Osteocyte (in vitro differentiated cells): ENCODE measurements at regions not wholly inside any gene's neighbourhood (a gene's known extent, or its start where the extent isn't known, plus 50 kb on each side); places are given as distances from the start of the nearest gene placed in this dataset.
"Not testable (repeated sequence)": the region's sequence is repeated elsewhere in the genome, so short reads cannot be mapped to it uniquely, and the experiment has no call there.

Experiments used
- DNase-seq: peaks from one replicate; pipeline ENCODE4 v3.0.0; 2021; ENCODE audit warnings: mixed read lengths; ENCODE audit not compliant: unreplicated experiment; ENCODE audit errors: extremely low spot score
- H3K27ac Mint-ChIP-seq: one replicate; pipeline ENCODE4 v1.8.0; 2021; ENCODE audit warnings: mild to moderate bottlenecking, mixed read lengths; ENCODE audit not compliant: unreplicated experiment
- H3K27me3 Mint-ChIP-seq: one replicate; pipeline ENCODE4 v1.8.0; 2021; ENCODE audit warnings: mixed read lengths; ENCODE audit not compliant: unreplicated experiment
- H3K36me3 Mint-ChIP-seq: one replicate; pipeline ENCODE4 v1.8.0; 2021; ENCODE audit warnings: mixed read lengths; ENCODE audit not compliant: unreplicated experiment
- H3K4me1 Mint-ChIP-seq: one replicate; pipeline ENCODE4 v1.8.0; 2021; ENCODE audit warnings: mixed read lengths; ENCODE audit not compliant: unreplicated experiment
- H3K4me3 Mint-ChIP-seq: one replicate; pipeline ENCODE4 v1.8.0; 2021; ENCODE audit warnings: mild to moderate bottlenecking, moderate library complexity, mixed read lengths; ENCODE audit not compliant: unreplicated experiment
- H3K9me3 Mint-ChIP-seq: one replicate; pipeline ENCODE4 v1.8.0; 2021; ENCODE audit warnings: mixed read lengths; ENCODE audit not compliant: unreplicated experiment
- CTCF ChIP-seq: fragments of 200-600 bp; sonication (generic); IDR thresholded peaks from 2 replicates; pipeline ENCODE4 v1.5.0; 2021; ENCODE audit warnings: antibody characterized with exemption, mild to moderate bottlenecking, moderate library complexity

- Mint-ChIP-seq H3K27ac (no peak overlapping the region), H3K4me3 (no peak overlapping the region), H3K4me1 (no peaks in the 10 kb centered on the region), H3K27me3 (no peaks in the 10 kb centered on the region), H3K9me3 (peaks cover 4% of the 10 kb centered on the region), H3K36me3 (no peaks in the 10 kb centered on the region)
- no peak for DNase-seq
- TF ChIP-seq CTCF: no peak
Observed at GRCh38 chr16:25571712-25572111, 120.0 kb upstream of the HS3ST4 start.

- no peak overlapping the region for H3K27ac Mint-ChIP-seq
- H3K4me1 Mint-ChIP-seq: no peaks in the 10 kb centered on the region
- H3K36me3 Mint-ChIP-seq: no peaks in the 10 kb centered on the region
- no peak for DNase-seq
- no peak overlapping the region for H3K4me3 Mint-ChIP-seq
- peaks cover 4% of the 10 kb centered on the region for H3K9me3 Mint-ChIP-seq
- no peak for TF ChIP-seq CTCF
- H3K27me3 Mint-ChIP-seq: no peaks in the 10 kb centered on the region
Observed at GRCh38 chr16:25570131-25570530, 121.6 kb upstream of the HS3ST4 start.

GRCh38 chr16:25568991-25569390, 122.8 kb upstream of the HS3ST4 start:
- TF ChIP-seq CTCF: no peak
- H3K27me3 Mint-ChIP-seq: no peaks in the 10 kb centered on the region
- peaks cover 4% of the 10 kb centered on the region for H3K9me3 Mint-ChIP-seq
- H3K36me3 Mint-ChIP-seq: no peaks in the 10 kb centered on the region
- H3K27ac Mint-ChIP-seq: no peak overlapping the region
- DNase-seq: no peak
- no peaks in the 10 kb centered on the region for H3K4me1 Mint-ChIP-seq
- H3K4me3 Mint-ChIP-seq: no peak overlapping the region

- peaks cover 11% of the 10 kb centered on the region for H3K9me3 Mint-ChIP-seq
- TF ChIP-seq CTCF: no peak
- no peak overlapping the region for H3K27ac Mint-ChIP-seq
- no peaks in the 10 kb centered on the region for H3K4me1 Mint-ChIP-seq
- H3K27me3 Mint-ChIP-seq: no peaks in the 10 kb centered on the region
- DNase-seq: no peak
- no peaks in the 10 kb centered on the region for H3K36me3 Mint-ChIP-seq
- H3K4me3 Mint-ChIP-seq: no peak overlapping the region
Observed at GRCh38 chr16:25566183-25566582, 125.6 kb upstream of the HS3ST4 start.

- peaks cover 22% of the 10 kb centered on the region for H3K9me3 Mint-ChIP-seq
- H3K27me3 Mint-ChIP-seq: no peaks in the 10 kb centered on the region
- H3K36me3 Mint-ChIP-seq: no peaks in the 10 kb centered on the region
- DNase-seq: no peak
- no peak for TF ChIP-seq CTCF
- H3K27ac Mint-ChIP-seq: no peak overlapping the region
- H3K4me3 Mint-ChIP-seq: no peak overlapping the region
- no peaks in the 10 kb centered on the region for H3K4me1 Mint-ChIP-seq
Observed at GRCh38 chr16:25563700-25564099, 128.1 kb upstream of the HS3ST4 start.

- H3K27me3 Mint-ChIP-seq, DNase-seq, H3K4me1 Mint-ChIP-seq, H3K4me3 Mint-ChIP-seq, H3K36me3 Mint-ChIP-seq, H3K27ac Mint-ChIP-seq: not testable (repeated sequence)
- H3K9me3 Mint-ChIP-seq: peaks cover 28% of the 10 kb centered on the region
Observed at GRCh38 chr16:25561723-25562122, 130.0 kb upstream of the HS3ST4 start.

GRCh38 chr16:25556968-25557312, 134.8 kb upstream of the HS3ST4 start:
- not testable (repeated sequence) for H3K4me1 Mint-ChIP-seq, H3K36me3 Mint-ChIP-seq, H3K4me3 Mint-ChIP-seq, DNase-seq, H3K27ac Mint-ChIP-seq, H3K27me3 Mint-ChIP-seq
- peaks cover 39% of the 10 kb centered on the region for H3K9me3 Mint-ChIP-seq

GRCh38 chr16:25556289-25556967, 135.3 kb upstream of the HS3ST4 start:
- H3K4me3 Mint-ChIP-seq, H3K27ac Mint-ChIP-seq, H3K27me3 Mint-ChIP-seq, DNase-seq, H3K36me3 Mint-ChIP-seq, H3K4me1 Mint-ChIP-seq: not testable (repeated sequence)
- peaks cover 39% of the 10 kb centered on the region for H3K9me3 Mint-ChIP-seq
